RWPE2 (cell line): ENCODE measurements at regions not wholly inside any gene's neighbourhood (a gene's known extent, or its start where the extent isn't known, plus 50 kb on each side); places are given as distances from the start of the nearest gene placed in this dataset.

Experiments used
- ATAC-seq: fragments of 200-7000 bp; cut with Tn5 transposase; 3 replicates; pipeline ENCODE4 v1.9.1; 2021; ENCODE audit warnings: low read depth
- DNase-seq: peaks from one replicate; pipeline ENCODE4 v3.0.0-alpha.2; 2020; ENCODE audit warnings: low spot score
- H3K27ac ChIP-seq: fragments of 450-650 bp; 2 replicates; pipeline ENCODE4 v1.5.1; 2017; ENCODE audit warnings: mild to moderate bottlenecking; ENCODE audit not compliant: poor library complexity, severe bottlenecking
- H3K27me3 ChIP-seq: fragments of 250-450 bp; sonication (Bioruptor Pico); 2 replicates; pipeline ENCODE4 v1.5.1; 2021; ENCODE audit warnings: mild to moderate bottlenecking, moderate library complexity; ENCODE audit not compliant: insufficient read depth, poor library complexity, severe bottlenecking
- H3K36me3 ChIP-seq: fragments of 250-450 bp; sonication (Bioruptor Pico); 2 replicates; pipeline ENCODE4 v1.5.1; 2020; ENCODE audit warnings: low read depth, mild to moderate bottlenecking, moderate library complexity
- H3K4me1 ChIP-seq: fragments of 250-450 bp; sonication (Bioruptor Pico); 2 replicates; pipeline ENCODE4 v1.5.1; 2021; ENCODE audit warnings: mild to moderate bottlenecking, moderate library complexity; ENCODE audit not compliant: insufficient read depth, poor library complexity, severe bottlenecking
- H3K4me3 ChIP-seq: fragments of 250-450 bp; sonication (Bioruptor Pico); 2 replicates; pipeline ENCODE4 v1.5.1; 2021; ENCODE audit warnings: mild to moderate bottlenecking, moderate library complexity; ENCODE audit not compliant: severe bottlenecking
- H3K9me3 ChIP-seq: fragments of 250-450 bp; sonication (Bioruptor Pico); 2 replicates; pipeline ENCODE4 v1.5.1; 2021; ENCODE audit warnings: mild to moderate bottlenecking, moderate library complexity; ENCODE audit not compliant: severe bottlenecking
- CTCF ChIP-seq: fragments of 450-650 bp; IDR thresholded peaks from one replicate; pipeline ENCODE4 v1.5.1; 2017; ENCODE audit warnings: mild to moderate bottlenecking, moderate library complexity; ENCODE audit not compliant: poor library complexity, severe bottlenecking

- DNase-seq (no peak), ATAC-seq (no peak)
- H3K27me3 ChIP-seq: no peaks in the 10 kb centered on the region
- H3K36me3 ChIP-seq: no peaks in the 10 kb centered on the region
- no peaks in the 10 kb centered on the region for H3K9me3 ChIP-seq
- no peak overlapping the region for H3K27ac ChIP-seq
- H3K4me1 ChIP-seq: no peaks in the 10 kb centered on the region
- H3K4me3 ChIP-seq: no peak overlapping the region
- TF ChIP-seq CTCF: no peak
Observed at GRCh38 chr9:16112116-16112515, 559.3 kb downstream of the CCDC171 start.

- H3K27me3 ChIP-seq: no peaks in the 10 kb centered on the region
- no peak overlapping the region for H3K27ac ChIP-seq
- no peaks in the 10 kb centered on the region for H3K9me3 ChIP-seq
- no peak for ATAC-seq
- H3K4me3 ChIP-seq: no peak overlapping the region
- DNase-seq: no peak
- no peak for TF ChIP-seq CTCF
- H3K4me1 ChIP-seq: peaks cover 12% of the 10 kb centered on the region
- H3K36me3 ChIP-seq: no peaks in the 10 kb centered on the region
Observed at GRCh38 chr9:16115994-16116393, 563.2 kb downstream of the CCDC171 start.

- Histone ChIP-seq H3K4me3 (no peak overlapping the region), H3K27ac (no peak overlapping the region), H3K36me3 (no peaks in the 10 kb centered on the region), H3K27me3 (no peaks in the 10 kb centered on the region), H3K9me3 (no peaks in the 10 kb centered on the region), H3K4me1 (peaks cover 18% of the 10 kb centered on the region)
- TF ChIP-seq CTCF: no peak
- no peak for DNase-seq
- ATAC-seq: no peak
Observed at GRCh38 chr9:16118043-16118442, 565.2 kb downstream of the CCDC171 start.

- Histone ChIP-seq H3K4me3 (no peak overlapping the region), H3K36me3 (no peaks in the 10 kb centered on the region), H3K9me3 (no peaks in the 10 kb centered on the region), H3K4me1 (peaks cover 18% of the 10 kb centered on the region), H3K27ac (peak overlapping the region; percentile 38), H3K27me3 (no peaks in the 10 kb centered on the region)
- ATAC-seq (peak; percentile 35; the same call in 1 of the 3 replicates), DNase-seq (no peak)
- no peak for TF ChIP-seq CTCF
Observed at GRCh38 chr9:16119261-16120230, 566.7 kb downstream of the CCDC171 start.

- H3K27ac ChIP-seq: peak overlapping the region; percentile 38
- H3K36me3 ChIP-seq: no peaks in the 10 kb centered on the region
- TF ChIP-seq CTCF: no peak
- no peak for DNase-seq
- H3K27me3 ChIP-seq: no peaks in the 10 kb centered on the region
- no peak overlapping the region for H3K4me3 ChIP-seq
- no peaks in the 10 kb centered on the region for H3K9me3 ChIP-seq
- ATAC-seq: no peak
- H3K4me1 ChIP-seq: peaks cover 18% of the 10 kb centered on the region
Observed at GRCh38 chr9:16120231-16120641, 567.4 kb downstream of the CCDC171 start.
